Hepatocyte (in vitro differentiated cells): ENCODE measurements at regions not wholly inside any gene's neighbourhood (a gene's known extent, or its start where the extent isn't known, plus 50 kb on each side); places are given as distances from the start of the nearest gene placed in this dataset.
"Not testable (repeated sequence)": the region's sequence is repeated elsewhere in the genome, so short reads cannot be mapped to it uniquely, and the experiment has no call there.

Experiments used
- EZH2 ChIP-seq: fragments of 200-600 bp; sonication (generic); IDR thresholded peaks from 2 replicates; pipeline ENCODE4 v1.6.1; 2016; ENCODE audit warnings: antibody characterized with exemption, mild to moderate bottlenecking, borderline replicate concordance
- TF ChIP-seq, protein P1 (sequence below): fragments of 200-600 bp; sonication (generic); IDR thresholded peaks from 2 replicates; pipeline ENCODE4 v1.5.1; 2016; ENCODE audit warnings: antibody characterized with exemption, mild to moderate bottlenecking; ENCODE audit not compliant: poor library complexity

- TF ChIP-seq EZH2 = not testable (repeated sequence)
- TF ChIP-seq, protein P1, sequence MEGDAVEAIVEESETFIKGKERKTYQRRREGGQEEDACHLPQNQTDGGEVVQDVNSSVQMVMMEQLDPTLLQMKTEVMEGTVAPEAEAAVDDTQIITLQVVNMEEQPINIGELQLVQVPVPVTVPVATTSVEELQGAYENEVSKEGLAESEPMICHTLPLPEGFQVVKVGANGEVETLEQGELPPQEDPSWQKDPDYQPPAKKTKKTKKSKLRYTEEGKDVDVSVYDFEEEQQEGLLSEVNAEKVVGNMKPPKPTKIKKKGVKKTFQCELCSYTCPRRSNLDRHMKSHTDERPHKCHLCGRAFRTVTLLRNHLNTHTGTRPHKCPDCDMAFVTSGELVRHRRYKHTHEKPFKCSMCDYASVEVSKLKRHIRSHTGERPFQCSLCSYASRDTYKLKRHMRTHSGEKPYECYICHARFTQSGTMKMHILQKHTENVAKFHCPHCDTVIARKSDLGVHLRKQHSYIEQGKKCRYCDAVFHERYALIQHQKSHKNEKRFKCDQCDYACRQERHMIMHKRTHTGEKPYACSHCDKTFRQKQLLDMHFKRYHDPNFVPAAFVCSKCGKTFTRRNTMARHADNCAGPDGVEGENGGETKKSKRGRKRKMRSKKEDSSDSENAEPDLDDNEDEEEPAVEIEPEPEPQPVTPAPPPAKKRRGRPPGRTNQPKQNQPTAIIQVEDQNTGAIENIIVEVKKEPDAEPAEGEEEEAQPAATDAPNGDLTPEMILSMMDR = not testable (repeated sequence)
These were observed 142.1 kb downstream of the LRRN1 start for GRCh38 chr3:3941380-3941779.
